HL-60 (cell line): ENCODE measurements at regions not wholly inside any gene's neighbourhood (a gene's known extent, or its start where the extent isn't known, plus 50 kb on each side); places are given as distances from the start of the nearest gene placed in this dataset.

Experiments
- CTCF ChIP-seq: IDR thresholded peaks from one replicate; pipeline ENCODE4 v1.5.1; 2011; ENCODE audit warnings: low read length, control low read depth, inconsistent platforms; ENCODE audit not compliant: insufficient read depth
- GABPA ChIP-seq: IDR thresholded peaks from 2 replicates; pipeline ENCODE4 v1.6.1; 2012; ENCODE audit warnings: low read depth
- POLR2AphosphoS5 ChIP-seq: IDR thresholded peaks from 2 replicates; pipeline ENCODE4 v1.6.1; 2012; ENCODE audit warnings: low read depth

DNA sequence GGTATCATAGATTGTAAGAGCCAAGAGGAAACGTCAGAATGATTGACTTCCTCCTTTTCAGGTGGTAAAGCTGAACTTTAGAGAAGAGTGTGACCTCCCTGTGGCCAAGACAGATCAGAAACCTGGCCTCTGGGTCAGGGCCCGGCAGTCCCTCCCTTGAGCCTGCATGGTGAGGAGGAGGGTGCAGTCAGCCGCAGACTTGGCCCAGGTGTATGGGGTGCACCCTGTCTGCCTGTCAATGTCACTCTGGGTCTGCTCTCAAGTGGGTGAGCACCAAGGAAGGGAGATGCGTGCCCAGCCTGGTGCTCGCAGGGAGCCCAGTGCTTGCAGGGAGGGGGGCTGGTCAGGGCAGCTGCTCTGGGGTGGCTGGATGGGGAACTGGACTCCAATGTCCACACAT is 134.4 kb upstream of the SNTG2 start:
- TF ChIP-seq CTCF = no peak
- no peak for TF ChIP-seq POLR2AphosphoS5
- no peak for TF ChIP-seq GABPA
